ENCODE measurements at regions not wholly inside any gene's neighbourhood (a gene's known extent, or its start where the extent isn't known, plus 50 kb on each side); places are given as distances from the start of the nearest gene placed in this dataset.

DNA sequence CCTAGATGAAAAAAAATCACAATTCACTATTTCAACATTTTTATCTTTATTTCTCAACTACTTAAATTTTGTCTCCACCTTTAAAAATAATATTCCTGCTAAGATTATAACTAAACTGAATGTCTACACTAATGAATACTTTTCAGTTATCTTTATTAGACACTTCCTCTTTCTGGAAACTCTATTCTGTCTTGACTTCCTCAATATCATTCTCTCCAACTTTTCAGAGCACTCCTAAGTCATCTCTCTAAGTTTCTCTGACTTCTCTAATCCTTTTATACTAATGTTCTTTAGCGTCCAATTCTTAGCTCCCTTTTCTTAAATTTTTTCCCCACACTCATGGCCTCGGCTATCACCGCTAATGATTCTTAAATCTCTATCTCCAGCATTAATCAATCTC, 374.2 kb downstream of the FBXO8 start:
- H3K36me3 ChIP-seq (ENCODE audit: control insufficient read depth, insufficient read depth, low read length): no peaks in the 10 kb centered on the region
- H3K9ac ChIP-seq (ENCODE audit: low read length): no peak overlapping the region
- H3K4me1 ChIP-seq (ENCODE audit: control insufficient read depth, insufficient read depth, low read length): no peaks in the 10 kb centered on the region
- H3K9me3 ChIP-seq (ENCODE audit: control insufficient read depth, low read length): no peaks in the 10 kb centered on the region
- no peak overlapping the region for H3K4me3 ChIP-seq (ENCODE audit: low read length)
- H3K27me3 ChIP-seq (ENCODE audit: control insufficient read depth, insufficient read depth, low read length): no peaks in the 10 kb centered on the region

DNA sequence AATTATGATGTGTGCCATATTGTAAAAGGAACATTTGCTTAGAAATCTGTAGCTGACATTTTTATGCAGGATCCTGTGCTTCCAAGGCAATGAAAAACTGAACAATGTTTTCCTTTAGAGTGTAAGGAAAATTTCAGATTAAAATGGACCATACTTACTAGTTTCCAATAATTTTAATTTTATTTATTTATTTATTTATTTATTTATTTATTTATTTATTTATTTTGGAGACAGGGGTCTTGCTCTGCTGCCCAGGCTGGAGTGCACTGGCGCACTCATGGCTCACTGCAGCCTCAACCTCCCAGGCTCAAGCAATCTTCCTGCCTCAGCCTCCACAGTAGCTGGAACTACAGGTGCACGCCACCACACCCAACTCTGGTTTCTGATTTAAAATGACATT, 369.8 kb upstream of the HAND2 start:
- no peak overlapping the region for H3K9ac ChIP-seq (ENCODE audit: low read length)
- H3K4me1 ChIP-seq (ENCODE audit: control insufficient read depth, insufficient read depth, low read length): no peaks in the 10 kb centered on the region
- peaks cover 4% of the 10 kb centered on the region for H3K27me3 ChIP-seq (ENCODE audit: control insufficient read depth, insufficient read depth, low read length)

DNA sequence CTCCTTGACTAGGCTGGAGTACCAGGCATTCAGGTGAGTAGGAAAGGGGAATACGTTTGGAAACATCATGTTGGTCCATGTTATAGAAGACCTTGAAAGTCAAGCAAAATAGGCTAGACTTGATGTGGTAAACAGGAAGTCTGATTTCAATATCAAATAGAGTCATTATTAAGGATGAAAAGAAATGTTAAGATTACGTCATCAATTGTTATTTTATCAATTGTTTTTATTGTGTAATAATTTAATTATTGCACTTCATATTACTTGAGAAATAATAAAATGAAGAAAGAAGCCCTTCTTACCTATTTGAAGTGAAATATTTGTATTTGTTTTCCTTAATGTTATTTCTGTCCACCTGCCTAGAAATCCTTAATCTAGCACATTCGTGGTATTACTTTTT, 361.0 kb upstream of the HAND2 start:
- no peaks in the 10 kb centered on the region for H3K9me3 ChIP-seq (ENCODE audit: control insufficient read depth, low read length)
- H3K9ac ChIP-seq (ENCODE audit: low read length): no peak overlapping the region
- no peak overlapping the region for H3K4me3 ChIP-seq (ENCODE audit: low read length)

More for the DNA sequence above, 369.8 kb upstream of the HAND2 start:
- H3K36me3 ChIP-seq (ENCODE audit: control insufficient read depth, insufficient read depth, low read length): no peaks in the 10 kb centered on the region
- no peak overlapping the region for H3K4me3 ChIP-seq (ENCODE audit: low read length)
- no peaks in the 10 kb centered on the region for H3K9me3 ChIP-seq (ENCODE audit: control insufficient read depth, low read length)

DNA sequence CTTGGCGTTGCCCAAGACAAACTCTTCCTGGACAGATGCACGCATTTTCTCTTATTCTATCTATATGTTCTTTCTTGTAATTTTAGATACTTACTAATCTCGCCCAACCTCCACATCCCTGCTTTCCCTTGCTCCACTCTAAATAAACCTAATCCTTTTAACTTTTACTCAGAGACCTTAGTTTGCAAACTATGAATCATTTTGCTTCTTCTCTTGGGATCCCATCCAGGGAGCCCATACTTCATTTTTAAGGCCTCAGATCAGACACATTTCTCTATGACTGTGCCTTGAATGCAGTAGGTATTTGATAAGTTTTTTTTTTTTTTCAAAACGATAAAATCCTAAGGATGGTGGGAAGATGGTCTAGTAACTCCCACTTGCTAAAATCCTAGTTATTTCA, 353.8 kb upstream of the HAND2 start:
- H3K36me3 ChIP-seq (ENCODE audit: control insufficient read depth, insufficient read depth, low read length): no peaks in the 10 kb centered on the region
- no peaks in the 10 kb centered on the region for H3K27me3 ChIP-seq (ENCODE audit: control insufficient read depth, insufficient read depth, low read length)
- H3K9me3 ChIP-seq (ENCODE audit: control insufficient read depth, low read length): no peaks in the 10 kb centered on the region
- H3K4me3 ChIP-seq (ENCODE audit: low read length): no peak overlapping the region
- H3K4me1 ChIP-seq (ENCODE audit: control insufficient read depth, insufficient read depth, low read length): no peaks in the 10 kb centered on the region
- no peak overlapping the region for H3K9ac ChIP-seq (ENCODE audit: low read length)

More for the DNA sequence above, 361.0 kb upstream of the HAND2 start:
- Histone ChIP-seq H3K36me3 (ENCODE audit: control insufficient read depth, insufficient read depth, low read length) (no peaks in the 10 kb centered on the region), H3K4me1 (ENCODE audit: control insufficient read depth, insufficient read depth, low read length) (no peaks in the 10 kb centered on the region), H3K27me3 (ENCODE audit: control insufficient read depth, insufficient read depth, low read length) (no peaks in the 10 kb centered on the region)

DNA sequence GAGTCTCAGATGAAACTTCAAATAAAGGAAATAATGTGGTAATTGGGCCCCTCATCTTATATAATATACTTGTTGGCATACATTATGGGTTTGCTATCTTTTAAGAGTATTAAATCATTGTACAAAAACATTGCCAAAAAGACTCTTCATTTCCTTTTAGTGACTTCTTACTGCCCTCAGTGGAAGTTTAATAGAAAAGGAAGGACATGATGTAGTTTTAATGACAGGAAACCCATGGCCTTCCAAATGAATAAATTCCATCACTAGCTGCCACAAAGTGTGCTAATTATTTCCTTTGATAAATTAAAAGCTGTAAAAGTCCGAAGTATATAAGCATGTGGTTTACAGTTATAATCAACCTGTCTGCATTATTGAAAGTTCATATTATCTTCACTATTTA, 350.9 kb upstream of the HAND2 start:
- Histone ChIP-seq H3K4me3 (ENCODE audit: low read length) (no peak overlapping the region), H3K4me1 (ENCODE audit: control insufficient read depth, insufficient read depth, low read length) (no peaks in the 10 kb centered on the region), H3K9me3 (ENCODE audit: control insufficient read depth, low read length) (no peaks in the 10 kb centered on the region), H3K9ac (ENCODE audit: low read length) (no peak overlapping the region), H3K27me3 (ENCODE audit: control insufficient read depth, insufficient read depth, low read length) (no peaks in the 10 kb centered on the region), H3K36me3 (ENCODE audit: control insufficient read depth, insufficient read depth, low read length) (no peaks in the 10 kb centered on the region)

DNA sequence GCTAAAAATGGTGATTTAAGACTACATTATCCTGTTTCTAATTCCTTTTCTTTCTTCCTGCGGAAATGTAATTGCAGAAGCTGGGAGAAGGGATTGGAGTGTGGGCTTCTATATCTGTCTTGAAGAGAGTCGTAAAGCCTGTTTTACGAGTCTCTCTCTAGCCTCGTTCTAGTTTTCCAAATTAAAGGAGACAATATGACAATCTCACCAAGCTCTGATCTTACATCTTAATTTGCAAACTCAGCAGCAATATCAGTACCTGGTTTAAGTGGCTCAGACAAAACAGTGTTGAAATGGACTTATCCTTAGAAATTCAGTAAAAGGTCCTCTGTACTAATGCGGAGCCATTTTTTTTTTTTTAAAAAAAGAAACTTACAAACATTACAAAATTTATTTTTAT, 349.5 kb upstream of the HAND2 start:
- no peaks in the 10 kb centered on the region for H3K36me3 ChIP-seq (ENCODE audit: control insufficient read depth, insufficient read depth, low read length)
- no peaks in the 10 kb centered on the region for H3K27me3 ChIP-seq (ENCODE audit: control insufficient read depth, insufficient read depth, low read length)
- H3K4me1 ChIP-seq (ENCODE audit: control insufficient read depth, insufficient read depth, low read length): no peaks in the 10 kb centered on the region
- H3K4me3 ChIP-seq (ENCODE audit: low read length): no peak overlapping the region
- no peak overlapping the region for H3K9ac ChIP-seq (ENCODE audit: low read length)
- no peaks in the 10 kb centered on the region for H3K9me3 ChIP-seq (ENCODE audit: control insufficient read depth, low read length)

DNA sequence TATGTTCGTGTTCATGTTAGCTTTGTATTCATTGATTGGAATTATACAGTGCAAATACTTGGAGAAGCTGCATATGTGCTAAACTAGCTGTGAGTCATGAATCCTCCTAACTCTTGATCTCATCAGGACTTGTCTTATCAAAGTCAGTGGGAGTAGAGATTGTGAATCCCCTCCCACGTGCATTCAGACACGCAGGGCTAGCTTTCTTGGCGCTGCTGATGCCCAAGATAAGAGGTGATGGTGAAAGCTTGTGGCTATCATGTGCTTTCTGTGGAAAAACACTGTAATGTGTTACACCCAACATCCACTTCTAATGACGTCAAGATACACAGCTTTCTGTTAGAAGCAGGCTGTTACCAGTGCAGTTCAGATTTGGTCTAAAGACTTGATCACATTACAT, 348.7 kb upstream of the HAND2 start:
- Histone ChIP-seq H3K9me3 (ENCODE audit: control insufficient read depth, low read length) (no peaks in the 10 kb centered on the region), H3K36me3 (ENCODE audit: control insufficient read depth, insufficient read depth, low read length) (no peaks in the 10 kb centered on the region), H3K27me3 (ENCODE audit: control insufficient read depth, insufficient read depth, low read length) (no peaks in the 10 kb centered on the region), H3K4me1 (ENCODE audit: control insufficient read depth, insufficient read depth, low read length) (no peaks in the 10 kb centered on the region), H3K4me3 (ENCODE audit: low read length) (no peak overlapping the region), H3K9ac (ENCODE audit: low read length) (no peak overlapping the region)

DNA sequence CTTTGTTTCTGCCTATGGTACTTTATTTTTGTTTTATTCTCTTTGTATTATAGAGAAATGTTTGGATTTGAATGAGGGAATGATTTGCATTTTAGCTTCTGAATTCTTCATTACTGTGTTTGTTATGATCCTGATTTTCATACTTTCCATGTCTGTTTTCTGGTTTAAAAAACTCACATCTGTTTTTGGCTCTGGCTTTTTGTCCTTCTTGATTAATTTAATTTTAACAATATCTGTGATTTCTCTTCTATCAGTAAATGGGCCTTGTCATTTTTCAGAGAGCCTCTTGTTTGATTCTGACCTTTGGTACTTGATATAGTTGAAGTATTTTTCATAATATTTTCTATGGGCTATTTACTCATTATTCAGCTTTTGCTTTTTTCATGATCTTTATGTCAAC, 341.6 kb upstream of the HAND2 start:
- Histone ChIP-seq H3K9me3 (ENCODE audit: control insufficient read depth, low read length) (no peaks in the 10 kb centered on the region), H3K9ac (ENCODE audit: low read length) (no peak overlapping the region), H3K4me3 (ENCODE audit: low read length) (no peak overlapping the region), H3K4me1 (ENCODE audit: control insufficient read depth, insufficient read depth, low read length) (no peaks in the 10 kb centered on the region), H3K36me3 (ENCODE audit: control insufficient read depth, insufficient read depth, low read length) (no peaks in the 10 kb centered on the region), H3K27me3 (ENCODE audit: control insufficient read depth, insufficient read depth, low read length) (no peaks in the 10 kb centered on the region)

DNA sequence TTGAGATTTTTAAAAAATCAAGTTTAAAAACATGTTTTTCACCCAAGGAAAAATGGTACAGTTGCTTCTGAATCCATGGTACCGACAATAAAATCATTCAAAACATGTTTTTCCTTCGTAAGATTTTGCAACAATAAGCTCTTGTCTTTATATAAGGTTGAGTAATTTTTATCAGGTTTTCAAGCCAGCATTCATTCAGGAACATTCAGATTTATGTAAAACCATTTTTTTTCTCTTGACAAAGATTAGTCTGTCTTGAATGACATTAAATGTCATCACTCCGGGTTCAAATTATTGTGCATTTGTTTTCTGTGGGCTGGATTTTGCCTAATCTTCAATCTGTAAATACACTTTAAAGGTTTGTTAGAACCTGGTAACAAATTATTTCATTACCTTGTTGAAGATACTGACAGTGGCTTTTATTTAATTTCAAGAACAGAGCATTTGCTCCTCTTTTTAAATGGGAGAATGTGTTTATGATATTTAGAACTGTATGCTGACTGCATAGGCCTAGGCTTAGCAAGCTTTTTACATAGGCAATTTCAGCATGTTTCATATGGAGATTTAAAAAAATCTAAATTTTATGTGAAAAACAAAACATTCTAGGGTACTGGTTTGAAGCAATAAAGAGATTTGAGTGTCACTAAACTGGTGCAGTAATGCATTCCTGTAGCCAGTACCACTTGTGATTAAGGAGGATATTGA, 336.4 kb upstream of the HAND2 start:
- no peaks in the 10 kb centered on the region for H3K36me3 ChIP-seq (ENCODE audit: control insufficient read depth, insufficient read depth, low read length)
- H3K9me3 ChIP-seq (ENCODE audit: control insufficient read depth, low read length): no peaks in the 10 kb centered on the region
- no peaks in the 10 kb centered on the region for H3K4me1 ChIP-seq (ENCODE audit: control insufficient read depth, insufficient read depth, low read length)
- no peak overlapping the region for H3K9ac ChIP-seq (ENCODE audit: low read length)
- no peaks in the 10 kb centered on the region for H3K27me3 ChIP-seq (ENCODE audit: control insufficient read depth, insufficient read depth, low read length)
- no peak overlapping the region for H3K4me3 ChIP-seq (ENCODE audit: low read length)

DNA sequence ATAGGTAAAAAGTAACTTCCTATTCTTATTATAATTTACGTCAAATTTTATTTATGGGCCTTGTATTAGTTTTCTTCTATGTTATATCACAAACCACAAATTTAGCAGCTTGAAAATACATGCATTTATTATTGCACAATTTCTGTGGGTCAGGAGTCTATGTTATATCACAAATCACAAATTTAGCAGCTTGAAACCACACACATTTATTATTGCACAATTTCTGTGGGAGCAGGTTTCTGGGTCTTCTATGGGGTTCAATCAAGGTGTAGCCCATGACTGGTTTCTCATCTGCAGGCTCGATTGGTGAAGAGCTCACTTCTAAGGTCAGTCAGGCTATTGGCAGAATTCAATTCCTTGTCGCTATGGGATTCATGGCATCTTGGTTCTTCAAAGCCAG, 332.7 kb upstream of the HAND2 start:
- no peak overlapping the region for H3K9ac ChIP-seq (ENCODE audit: low read length)

DNA sequence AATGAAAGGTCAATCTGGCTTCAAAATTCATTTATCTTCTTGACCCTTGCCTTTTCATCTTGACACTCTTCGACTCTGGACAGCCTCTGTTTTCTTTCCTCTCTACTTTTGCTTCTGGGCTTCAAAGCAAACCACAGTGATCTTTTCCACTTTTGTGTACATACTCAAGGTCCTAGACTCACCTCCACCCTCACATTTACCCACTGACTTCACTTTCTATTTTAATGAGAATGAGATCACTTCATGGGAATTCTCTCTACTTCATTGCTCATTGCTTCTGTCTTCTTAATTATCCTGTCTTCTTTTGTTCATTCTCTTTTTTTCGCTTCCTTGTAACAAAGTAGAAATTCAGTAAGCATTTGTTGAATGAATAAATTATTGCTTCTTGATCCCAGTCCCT, 330.1 kb upstream of the HAND2 start:
- Histone ChIP-seq H3K9me3 (ENCODE audit: control insufficient read depth, low read length) (no peaks in the 10 kb centered on the region), H3K27me3 (ENCODE audit: control insufficient read depth, insufficient read depth, low read length) (no peaks in the 10 kb centered on the region), H3K9ac (ENCODE audit: low read length) (no peak overlapping the region), H3K4me3 (ENCODE audit: low read length) (no peak overlapping the region), H3K36me3 (ENCODE audit: control insufficient read depth, insufficient read depth, low read length) (no peaks in the 10 kb centered on the region), H3K4me1 (ENCODE audit: control insufficient read depth, insufficient read depth, low read length) (no peaks in the 10 kb centered on the region)

More for the DNA sequence above, 332.7 kb upstream of the HAND2 start:
- Histone ChIP-seq H3K4me1 (ENCODE audit: control insufficient read depth, insufficient read depth, low read length) (no peaks in the 10 kb centered on the region), H3K36me3 (ENCODE audit: control insufficient read depth, insufficient read depth, low read length) (no peaks in the 10 kb centered on the region), H3K4me3 (ENCODE audit: low read length) (no peak overlapping the region), H3K27me3 (ENCODE audit: control insufficient read depth, insufficient read depth, low read length) (no peaks in the 10 kb centered on the region), H3K9me3 (ENCODE audit: control insufficient read depth, low read length) (no peaks in the 10 kb centered on the region)

DNA sequence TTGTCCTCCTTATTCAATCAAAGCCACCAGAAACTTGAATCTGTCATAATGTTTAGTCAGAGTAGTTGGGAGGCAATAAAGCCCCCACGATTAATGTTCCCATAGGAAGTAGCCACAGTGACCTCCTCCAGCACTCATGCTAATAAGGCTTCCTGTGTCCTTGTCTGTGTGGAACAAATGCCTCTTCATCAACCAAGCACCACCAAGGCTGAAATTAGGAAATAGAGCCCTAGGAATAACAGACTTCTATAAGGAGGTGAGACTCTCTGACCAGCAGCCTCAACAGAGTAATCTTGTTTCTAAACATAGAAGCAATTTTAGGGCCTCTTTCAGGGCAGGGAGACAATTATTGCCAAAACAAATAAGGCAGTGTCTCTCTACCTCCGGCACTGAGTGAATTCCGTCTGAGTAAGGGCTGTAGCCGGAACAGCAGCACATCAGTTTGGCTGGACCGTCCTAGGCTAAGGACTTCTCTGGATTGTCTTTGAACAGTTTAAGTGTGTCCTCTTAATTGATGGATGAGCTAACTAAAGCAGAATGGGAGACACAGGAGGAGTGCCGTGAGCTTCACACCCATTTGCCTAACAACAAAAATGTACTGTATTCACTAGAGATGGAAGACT, 329.2 kb upstream of the HAND2 start:
- Histone ChIP-seq H3K9ac (ENCODE audit: low read length) (no peak overlapping the region), H3K9me3 (ENCODE audit: control insufficient read depth, low read length) (no peaks in the 10 kb centered on the region), H3K4me1 (ENCODE audit: control insufficient read depth, insufficient read depth, low read length) (no peaks in the 10 kb centered on the region), H3K27me3 (ENCODE audit: control insufficient read depth, insufficient read depth, low read length) (no peaks in the 10 kb centered on the region), H3K4me3 (ENCODE audit: low read length) (no peak overlapping the region), H3K36me3 (ENCODE audit: control insufficient read depth, insufficient read depth, low read length) (no peaks in the 10 kb centered on the region)
